ENCODE measurements at regions not wholly inside any gene's neighbourhood (a gene's known extent, or its start where the extent isn't known, plus 50 kb on each side); places are given as distances from the start of the nearest gene placed in this dataset.

- no peak for TF ChIP-seq Cebpa-rat (IDR thresholded peaks at IDR 0.05)
- Histone ChIP-seq H4K20me1 (no peaks in the 10 kb centered on the region), H3K27ac (no peak overlapping the region), H3K4me2 (no peak overlapping the region), H3K9ac (no peak overlapping the region), H3K4me1 (no peaks in the 10 kb centered on the region), H3K27me3 (no peaks in the 10 kb centered on the region), H3K4me3 (no peak overlapping the region), H3K9me3 (replicated peaks in 1 of 11) (peaks cover 7 to 32% (median 9%) of the 10 kb centered on the region in 11 experiments; a peak in 14 of 22 replicates), H3K36me3 (no peaks in the 10 kb centered on the region)
Observed at GRCh38 chr16:35342012-35342411, 1882.6 kb downstream of the TP53TG3F start.

- H3K4me2 ChIP-seq: no peak overlapping the region
- no peak for TF ChIP-seq Cebpa-rat (IDR thresholded peaks at IDR 0.05)
- H3K9me3 ChIP-seq (replicated peaks in 1 of 11): peaks cover 7 to 16% (median 8%) of the 10 kb centered on the region in 11 experiments; a peak in 13 of 22 replicates
- H3K9ac ChIP-seq: no peak overlapping the region
- H3K27me3 ChIP-seq: no peaks in the 10 kb centered on the region
- H3K4me1 ChIP-seq: no peaks in the 10 kb centered on the region
- no peak overlapping the region for H3K4me3 ChIP-seq
- H3K27ac ChIP-seq: no peak overlapping the region
- H4K20me1 ChIP-seq: no peaks in the 10 kb centered on the region
- no peaks in the 10 kb centered on the region for H3K36me3 ChIP-seq
Observed at GRCh38 chr16:35344012-35344762, 1884.8 kb downstream of the TP53TG3F start.

- Histone ChIP-seq H3K27ac (no peak overlapping the region), H3K36me3 (no peaks in the 10 kb centered on the region), H3K9me3 (replicated peaks in 1 of 11) (peaks cover 0 to 7% (median 0%) of the 10 kb centered on the region in 11 experiments; a peak in 6 of 22 replicates), H3K4me1 (no peaks in the 10 kb centered on the region), H3K9ac (no peak overlapping the region), H3K27me3 (no peaks in the 10 kb centered on the region), H3K4me3 (no peak overlapping the region), H4K20me1 (no peaks in the 10 kb centered on the region), H3K4me2 (no peak overlapping the region)
- TF ChIP-seq Cebpa-rat (IDR thresholded peaks at IDR 0.05): no peak
Observed at GRCh38 chr16:35352431-35352830, 1893.0 kb downstream of the TP53TG3F start.

GRCh38 chr16:35363510-35363909 is 1904.1 kb downstream of the TP53TG3F start:
- Histone ChIP-seq H3K9me3 (replicated peaks in 1 of 11) (no peaks in the 10 kb centered on the region), H3K4me2 (no peak overlapping the region), H3K36me3 (no peaks in the 10 kb centered on the region), H3K4me1 (peaks cover 0 to 6% (median 0%) of the 10 kb centered on the region in 10 experiments; a peak in 3 of 20 replicates), H3K4me3 (no peak overlapping the region), H3K27me3 (no peaks in the 10 kb centered on the region), H3K27ac (no peak overlapping the region), H3K9ac (no peak overlapping the region), H4K20me1 (no peaks in the 10 kb centered on the region)
- no peak; a peak in 1 of 22 replicates for TF ChIP-seq Cebpa-rat (IDR thresholded peaks at IDR 0.05)

- Histone ChIP-seq H3K9me3 (replicated peaks in 1 of 11) (no peaks in the 10 kb centered on the region), H3K36me3 (no peaks in the 10 kb centered on the region)
- no peak for TF ChIP-seq Cebpa-rat (IDR thresholded peaks at IDR 0.05)
Observed at GRCh38 chr16:35364263-35364662, 1904.9 kb downstream of the TP53TG3F start.

DNA sequence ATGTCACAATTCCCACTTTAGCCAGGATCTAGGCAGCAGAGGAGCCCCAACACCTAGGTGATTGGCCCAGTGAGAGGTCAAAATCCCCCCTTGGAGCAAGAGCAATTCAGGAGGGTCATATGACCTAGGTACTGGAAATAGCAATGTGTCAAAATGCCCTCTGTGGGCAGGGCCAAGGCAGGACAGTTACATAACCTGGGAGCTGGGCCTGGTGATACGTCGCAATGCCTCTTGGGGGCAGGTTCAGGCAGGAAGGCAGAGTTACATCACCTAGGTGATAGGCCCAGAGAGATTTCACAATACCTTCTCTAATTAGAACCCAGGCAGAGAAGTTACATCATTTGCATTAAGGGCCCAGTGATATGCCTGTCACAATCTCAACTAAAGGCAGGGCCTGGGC is 1906.3 kb downstream of the TP53TG3F start:
- Histone ChIP-seq H3K4me2 (no peak overlapping the region), H3K9ac (no peak overlapping the region), H3K27me3 (no peaks in the 10 kb centered on the region), H3K9me3 (replicated peaks in 1 of 11) (no peaks in the 10 kb centered on the region), H3K4me1 (peaks cover 0 to 7% (median 0%) of the 10 kb centered on the region in 10 experiments; a peak in 3 of 20 replicates), H3K27ac (no peak overlapping the region), H3K4me3 (no peak overlapping the region), H4K20me1 (no peaks in the 10 kb centered on the region), H3K36me3 (no peaks in the 10 kb centered on the region)
- peak in 2 of 11 experiments; percentile 31 to 70; a peak in 3 of 22 replicates for TF ChIP-seq Cebpa-rat (IDR thresholded peaks at IDR 0.05)

More at GRCh38 chr16:35364263-35364662, 1904.9 kb downstream of the TP53TG3F start:
- H4K20me1 ChIP-seq: no peaks in the 10 kb centered on the region
- H3K27me3 ChIP-seq: no peaks in the 10 kb centered on the region
- H3K4me3 ChIP-seq: no peak overlapping the region
- H3K4me1 ChIP-seq: peaks cover 0 to 7% (median 0%) of the 10 kb centered on the region in 10 experiments; a peak in 3 of 20 replicates
- H3K27ac ChIP-seq: no peak overlapping the region
- H3K9ac ChIP-seq: no peak overlapping the region
- H3K4me2 ChIP-seq: no peak overlapping the region

- Histone ChIP-seq H3K4me1 (peaks cover 0 to 7% (median 0%) of the 10 kb centered on the region in 10 experiments; a peak in 3 of 20 replicates), H3K9me3 (replicated peaks in 1 of 11) (no peaks in the 10 kb centered on the region), H3K4me3 (no peak overlapping the region), H3K27ac (no peak overlapping the region), H3K9ac (no peak overlapping the region), H4K20me1 (no peaks in the 10 kb centered on the region), H3K4me2 (no peak overlapping the region), H3K36me3 (no peaks in the 10 kb centered on the region), H3K27me3 (no peaks in the 10 kb centered on the region)
- TF ChIP-seq Cebpa-rat (IDR thresholded peaks at IDR 0.05): no peak
Observed at GRCh38 chr16:35370617-35371016, 1911.2 kb downstream of the TP53TG3F start.

DNA sequence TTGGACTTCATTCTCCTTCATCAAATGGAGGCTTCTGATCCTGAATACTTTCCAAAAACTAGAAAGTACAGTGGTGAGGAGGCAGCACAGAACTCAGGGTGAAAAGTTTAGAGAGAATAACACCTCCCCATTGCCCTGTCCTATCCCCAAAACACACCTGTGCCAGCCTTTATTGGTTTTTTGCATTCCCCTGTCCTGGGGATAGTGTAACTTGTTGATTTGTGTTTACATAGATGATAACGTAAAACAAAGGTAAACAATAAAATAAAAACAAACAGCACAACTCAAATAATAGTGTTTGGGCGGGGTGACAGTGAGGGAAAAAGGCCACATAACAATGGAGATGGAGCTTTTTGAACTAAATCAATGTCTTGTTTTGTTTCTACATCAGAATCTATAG is 1917.7 kb downstream of the TP53TG3F start:
- Histone ChIP-seq H3K36me3 (no peaks in the 10 kb centered on the region), H3K4me3 (no peak overlapping the region), H3K27me3 (no peaks in the 10 kb centered on the region), H3K27ac (no peak overlapping the region), H3K4me2 (no peak overlapping the region), H3K4me1 (no peaks in the 10 kb centered on the region), H3K9ac (no peak overlapping the region), H4K20me1 (no peaks in the 10 kb centered on the region), H3K9me3 (replicated peaks in 1 of 11) (no peaks in the 10 kb centered on the region)
- TF ChIP-seq Cebpa-rat (IDR thresholded peaks at IDR 0.05): no peak

GRCh38 chr16:35386619-35387018 is 1927.2 kb downstream of the TP53TG3F start:
- H3K4me2 ChIP-seq: no peak overlapping the region
- H3K9ac ChIP-seq: no peak overlapping the region
- no peaks in the 10 kb centered on the region for H3K9me3 ChIP-seq (replicated peaks in 1 of 11)
- H4K20me1 ChIP-seq: no peaks in the 10 kb centered on the region
- no peaks in the 10 kb centered on the region for H3K36me3 ChIP-seq
- no peak overlapping the region for H3K27ac ChIP-seq
- H3K4me1 ChIP-seq: peaks cover 0 to under 1% (median 0%) of the 10 kb centered on the region in 10 experiments; a peak in 1 of 20 replicates
- no peak overlapping the region for H3K4me3 ChIP-seq
- no peaks in the 10 kb centered on the region for H3K27me3 ChIP-seq
- TF ChIP-seq Cebpa-rat (IDR thresholded peaks at IDR 0.05): no peak

- H3K4me1 ChIP-seq: peaks cover 0 to 8% (median 0%) of the 10 kb centered on the region in 10 experiments; a peak in 3 of 20 replicates
- H3K36me3 ChIP-seq: no peaks in the 10 kb centered on the region
- H3K9ac ChIP-seq: no peak overlapping the region
- H3K4me3 ChIP-seq: no peak overlapping the region
- H3K27me3 ChIP-seq: no peaks in the 10 kb centered on the region
- no peak overlapping the region for H3K4me2 ChIP-seq
- H4K20me1 ChIP-seq: no peaks in the 10 kb centered on the region
- TF ChIP-seq Cebpa-rat (IDR thresholded peaks at IDR 0.05): no peak
- H3K27ac ChIP-seq: no peak overlapping the region
- H3K9me3 ChIP-seq (replicated peaks in 1 of 11): peaks cover 0 to 5% (median 0%) of the 10 kb centered on the region in 11 experiments; a peak in 1 of 22 replicates
Observed at GRCh38 chr16:35391328-35391727, 1931.9 kb downstream of the TP53TG3F start.

All from BLaER1 treated with 17β-estradiol and CSF1 and Interleukin-3, amounts not matched to agents 10 nM and 100 nM (cell line).